ENCODE measurements at regions not wholly inside any gene's neighbourhood (a gene's known extent, or its start where the extent isn't known, plus 50 kb on each side); places are given as distances from the start of the nearest gene placed in this dataset.

GRCh38 chr10:43946445-43946844 is 297.8 kb upstream of the ZNF32 start:
- DNase-seq (ENCODE audit: low spot score) (no peak), ATAC-seq (ENCODE audit: low read depth) (no peak)
- no peaks in the 10 kb centered on the region for H3K4me1 ChIP-seq (ENCODE audit: insufficient read depth, poor library complexity, severe bottlenecking)
- peaks cover 2% of the 10 kb centered on the region for H3K9me3 ChIP-seq (ENCODE audit: severe bottlenecking)
- no peak for TF ChIP-seq CTCF (IDR thresholded peaks at IDR 0.05; ENCODE audit: poor library complexity, severe bottlenecking)
- no peak overlapping the region for H3K4me3 ChIP-seq (ENCODE audit: severe bottlenecking)
- H3K36me3 ChIP-seq (ENCODE audit: low read depth), result no peaks in the 10 kb centered on the region
- no peaks in the 10 kb centered on the region for H3K27me3 ChIP-seq (ENCODE audit: insufficient read depth, poor library complexity, severe bottlenecking)
- no peak overlapping the region for H3K27ac ChIP-seq (ENCODE audit: poor library complexity, severe bottlenecking)

GRCh38 chr10:43945908-43946307 is 297.2 kb upstream of the ZNF32 start:
- DNase-seq (ENCODE audit: low spot score) (no peak), ATAC-seq (ENCODE audit: low read depth) (no peak)
- TF ChIP-seq CTCF (IDR thresholded peaks at IDR 0.05; ENCODE audit: poor library complexity, severe bottlenecking), result no peak
- Histone ChIP-seq H3K27me3 (ENCODE audit: insufficient read depth, poor library complexity, severe bottlenecking) (no peaks in the 10 kb centered on the region), H3K4me3 (ENCODE audit: severe bottlenecking) (no peak overlapping the region), H3K27ac (ENCODE audit: poor library complexity, severe bottlenecking) (no peak overlapping the region), H3K36me3 (ENCODE audit: low read depth) (no peaks in the 10 kb centered on the region), H3K9me3 (ENCODE audit: severe bottlenecking) (peaks cover 2% of the 10 kb centered on the region), H3K4me1 (ENCODE audit: insufficient read depth, poor library complexity, severe bottlenecking) (no peaks in the 10 kb centered on the region)

- no peaks in the 10 kb centered on the region for H3K4me1 ChIP-seq (ENCODE audit: insufficient read depth, poor library complexity, severe bottlenecking)
- H3K27ac ChIP-seq (ENCODE audit: poor library complexity, severe bottlenecking), result no peak overlapping the region
- ATAC-seq (ENCODE audit: low read depth) (no peak), DNase-seq (ENCODE audit: low spot score) (no peak)
- TF ChIP-seq CTCF (IDR thresholded peaks at IDR 0.05; ENCODE audit: poor library complexity, severe bottlenecking), result no peak
- no peak overlapping the region for H3K4me3 ChIP-seq (ENCODE audit: severe bottlenecking)
- peaks cover 2% of the 10 kb centered on the region for H3K9me3 ChIP-seq (ENCODE audit: severe bottlenecking)
- no peaks in the 10 kb centered on the region for H3K36me3 ChIP-seq (ENCODE audit: low read depth)
- no peaks in the 10 kb centered on the region for H3K27me3 ChIP-seq (ENCODE audit: insufficient read depth, poor library complexity, severe bottlenecking)
Observed at GRCh38 chr10:43945094-43945730, 296.5 kb upstream of the ZNF32 start.

GRCh38 chr10:43944381-43945093 is 295.9 kb upstream of the ZNF32 start:
- no peak for TF ChIP-seq CTCF (IDR thresholded peaks at IDR 0.05; ENCODE audit: poor library complexity, severe bottlenecking)
- Histone ChIP-seq H3K27ac (ENCODE audit: poor library complexity, severe bottlenecking) (no peak overlapping the region), H3K27me3 (ENCODE audit: insufficient read depth, poor library complexity, severe bottlenecking) (no peaks in the 10 kb centered on the region), H3K4me3 (ENCODE audit: severe bottlenecking) (no peak overlapping the region), H3K4me1 (ENCODE audit: insufficient read depth, poor library complexity, severe bottlenecking) (no peaks in the 10 kb centered on the region), H3K36me3 (ENCODE audit: low read depth) (no peaks in the 10 kb centered on the region), H3K9me3 (ENCODE audit: severe bottlenecking) (peaks cover 2% of the 10 kb centered on the region)
- ATAC-seq (ENCODE audit: low read depth) (no peak), DNase-seq (ENCODE audit: low spot score) (no peak)

- ATAC-seq (ENCODE audit: low read depth), result no peak
- Histone ChIP-seq H3K27ac (ENCODE audit: poor library complexity, severe bottlenecking) (no peak overlapping the region), H3K9me3 (ENCODE audit: severe bottlenecking) (peaks cover 2% of the 10 kb centered on the region), H3K4me1 (ENCODE audit: insufficient read depth, poor library complexity, severe bottlenecking) (no peaks in the 10 kb centered on the region), H3K4me3 (ENCODE audit: severe bottlenecking) (no peak overlapping the region), H3K27me3 (ENCODE audit: insufficient read depth, poor library complexity, severe bottlenecking) (no peaks in the 10 kb centered on the region), H3K36me3 (ENCODE audit: low read depth) (no peaks in the 10 kb centered on the region)
- TF ChIP-seq CTCF (IDR thresholded peaks at IDR 0.05; ENCODE audit: poor library complexity, severe bottlenecking), result no peak
- DNase-seq (ENCODE audit: low spot score), result no peak
Observed at GRCh38 chr10:43943818-43944360, 295.2 kb upstream of the ZNF32 start.

Data from RWPE2 (cell line).